Left colon (tissue), 2 donors: ENCODE measurements at regions not wholly inside any gene's neighbourhood (a gene's known extent, or its start where the extent isn't known, plus 50 kb on each side); places are given as distances from the start of the nearest gene placed in this dataset.
A peak's percentile ranks its signal among the peaks of the same experiment; 100 is the strongest.

Experiments used
- ATAC-seq: fragments of 200-7000 bp; cut with Tn5 transposase; one replicate; pipeline ENCODE4 v1.9.1; 2020; ENCODE audit warnings: mild to moderate bottlenecking, moderate library complexity
- DNase-seq, 2 donors: peaks; one replicate each; pipeline ENCODE4 v3.0.0-alpha.2; 2020
- intact Hi-C, 2 donors: fragments of 100-400 bp; cut with DNase I in 1 of 2; cut with micrococcal nuclease in 1 of 2; formaldehyde crosslinking; loops; one replicate each; pipeline versions ENCODE4 v1.11.2 to v1.14.0; 2022; cut with DNase I, micrococcal nuclease
- donor health status: DM: no; HTN: no; CAD: no.
- donor health status: DM: yes; HTN: yes; CAD: no.

- ATAC-seq, result no peak
- DNase-seq, result no peak
- intact Hi-C loops, result no loop called here
Observed at GRCh38 chr9:14031810-14032209, 282.1 kb downstream of the NFIB start.

- no peak for ATAC-seq
- DNase-seq, result no peak
- intact Hi-C loops, result no loop called here
Observed at GRCh38 chr9:14031060-14031414, 282.9 kb downstream of the NFIB start.

GRCh38 chr9:14030375-14031059 lies 283.4 kb downstream of the NFIB start:
- peak; percentile 52 for ATAC-seq
- DNase-seq, result peak in 1 of 2 donors; percentile 6
- intact Hi-C loops, result no loop called here

GRCh38 chr9:14029806-14030374 lies 284.1 kb downstream of the NFIB start:
- ATAC-seq (no peak), DNase-seq (no peak)
- intact Hi-C loops, result loop anchor here in 1 of 2 donors (10.0 kb wide), 1 partner anchor 315 kb away; no protein-coding TSS in a partner anchor

- ATAC-seq, result peak; percentile 96
- peak; percentile 21 to 61 for DNase-seq
- intact Hi-C loops, result loop anchor here in 1 of 2 donors (10.0 kb wide), 1 partner anchor 318 kb away; no protein-coding TSS in a partner anchor
Observed at GRCh38 chr9:14027116-14027800, 286.7 kb downstream of the NFIB start.

GRCh38 chr9:14025741-14026140 lies 288.2 kb downstream of the NFIB start:
- ATAC-seq, result no peak
- intact Hi-C loops, result loop anchor here in 1 of 2 donors (10.0 kb wide), 1 partner anchor 319 kb away; no protein-coding TSS in a partner anchor
- no peak for DNase-seq

- ATAC-seq (no peak), DNase-seq (no peak)
- intact Hi-C loops, result loop anchor here in 1 of 2 donors (10.0 kb wide), 1 partner anchor 322 kb away; no protein-coding TSS in a partner anchor
Observed at GRCh38 chr9:14023285-14023684, 290.7 kb downstream of the NFIB start.

- intact Hi-C loops, result loop anchor here in 1 of 2 donors (10.0 kb wide), 1 partner anchor 323 kb away; no protein-coding TSS in a partner anchor
- ATAC-seq (no peak), DNase-seq (no peak)
Observed at GRCh38 chr9:14021871-14022525, 291.9 kb downstream of the NFIB start.

- intact Hi-C loops, result no loop called here
- no peak for DNase-seq
- ATAC-seq, result no peak
Observed at GRCh38 chr9:14018081-14018480, 295.9 kb downstream of the NFIB start.

- intact Hi-C loops, result no loop called here
- ATAC-seq, result no peak
Observed at GRCh38 chr9:14014744-14015143, 299.2 kb downstream of the NFIB start.

GRCh38 chr9:14014218-14014617 lies 299.7 kb downstream of the NFIB start:
- DNase-seq, result no peak
- intact Hi-C loops, result no loop called here
- no peak for ATAC-seq

More at GRCh38 chr9:14014744-14015143, 299.2 kb downstream of the NFIB start:
- DNase-seq, result no peak

- DNase-seq (no peak), ATAC-seq (no peak)
- intact Hi-C loops, result no loop called here
Observed at GRCh38 chr9:14011799-14012560, 302.0 kb downstream of the NFIB start.

GRCh38 chr9:14007190-14007769 lies 306.7 kb downstream of the NFIB start:
- intact Hi-C loops, result no loop called here
- ATAC-seq (peak; percentile 87), DNase-seq (peak in 1 of 2 donors; percentile 31)

GRCh38 chr9:14006386-14007187 lies 307.4 kb downstream of the NFIB start:
- intact Hi-C loops, result no loop called here
- DNase-seq (no peak), ATAC-seq (no peak)

- ATAC-seq (no peak), DNase-seq (no peak)
- intact Hi-C loops, result no loop called here
Observed at GRCh38 chr9:14004110-14004509, 309.8 kb downstream of the NFIB start.

- ATAC-seq (no peak), DNase-seq (no peak)
- intact Hi-C loops, result no loop called here
Observed at GRCh38 chr9:13994240-13994639, 319.7 kb downstream of the NFIB start.

- intact Hi-C loops, result no loop called here
- ATAC-seq, result no peak
- no peak for DNase-seq
Observed at GRCh38 chr9:13993632-13994185, 320.2 kb downstream of the NFIB start.
